HL-60 (cell line): ENCODE measurements at regions not wholly inside any gene's neighbourhood (a gene's known extent, or its start where the extent isn't known, plus 50 kb on each side); places are given as distances from the start of the nearest gene placed in this dataset.

ENCODE experiments used
- DNase-seq, 2 experiments: peaks; one replicate each; pipeline ENCODE4 v3.0.0-alpha.2; 2010 to 2020; ENCODE audit warnings: low read depth in 1 of 2, low spot score in 1 of 2
- H3K27ac ChIP-seq: fragments of 250-450 bp; sonication (Bioruptor Pico); replicated peaks from 2 replicates; pipeline ENCODE4 v1.5.1; 2020; ENCODE audit warnings: mild to moderate bottlenecking, moderate library complexity
- H3K27me3 ChIP-seq: fragments of 250-450 bp; sonication (Bioruptor Pico); 2 replicates; pipeline ENCODE4 v1.5.1; 2021; ENCODE audit warnings: mild to moderate bottlenecking, moderate library complexity; ENCODE audit not compliant: insufficient read depth, poor library complexity, severe bottlenecking
- H3K4me3 ChIP-seq: replicated peaks from 2 replicates; pipeline ENCODE4 v1.5.1; 2011; ENCODE audit warnings: mild to moderate bottlenecking, control low read depth, low read length; ENCODE audit not compliant: insufficient read depth
- CTCF ChIP-seq: IDR thresholded peaks from one replicate; pipeline ENCODE4 v1.5.1; 2011; ENCODE audit warnings: low read length, control low read depth, inconsistent platforms; ENCODE audit not compliant: insufficient read depth
- GABPA ChIP-seq: IDR thresholded peaks from 2 replicates; pipeline ENCODE4 v1.6.1; 2012; ENCODE audit warnings: low read depth
- POLR2AphosphoS5 ChIP-seq: IDR thresholded peaks from 2 replicates; pipeline ENCODE4 v1.6.1; 2012; ENCODE audit warnings: low read depth
- REST ChIP-seq: IDR thresholded peaks from 2 replicates; pipeline ENCODE4 v1.6.1; 2012; ENCODE audit warnings: low read depth; ENCODE audit not compliant: insufficient replicate concordance
- SPI1 ChIP-seq: IDR thresholded peaks from 2 replicates; pipeline ENCODE4 v1.6.1; 2012; ENCODE audit warnings: low read depth, mild to moderate bottlenecking, borderline replicate concordance

- TF ChIP-seq POLR2AphosphoS5 (no peak), REST (no peak), SPI1 (no peak), CTCF (no peak), GABPA (no peak)
- Histone ChIP-seq H3K27me3 (peaks cover 6% of the 10 kb centered on the region), H3K27ac (no peak overlapping the region), H3K4me3 (no peak overlapping the region)
- no peak for DNase-seq
These were observed 79.2 kb downstream of the C7orf25 start for GRCh38 chr7:42832667-42833066.

- TF ChIP-seq REST = no peak
- TF ChIP-seq GABPA = no peak
- no peak for TF ChIP-seq POLR2AphosphoS5
- no peak for TF ChIP-seq CTCF
- TF ChIP-seq SPI1 = no peak
- no peak overlapping the region for H3K27ac ChIP-seq
- DNase-seq = peak in 1 of 2 experiments; percentile 6
- no peak overlapping the region for H3K4me3 ChIP-seq
- H3K27me3 ChIP-seq = peaks cover 6% of the 10 kb centered on the region
These were observed 80.0 kb downstream of the C7orf25 start for GRCh38 chr7:42831718-42832522.

GRCh38 chr7:42831006-42831717 is 80.7 kb downstream of the C7orf25 start:
- no peak for TF ChIP-seq CTCF
- TF ChIP-seq POLR2AphosphoS5 = no peak
- no peak for TF ChIP-seq REST
- TF ChIP-seq SPI1 = no peak
- TF ChIP-seq GABPA = no peak
- DNase-seq = no peak
- no peak overlapping the region for H3K4me3 ChIP-seq
- H3K27ac ChIP-seq = no peak overlapping the region
- peaks cover 3% of the 10 kb centered on the region for H3K27me3 ChIP-seq
